DND-41 (cell line): ENCODE measurements at regions not wholly inside any gene's neighbourhood (a gene's known extent, or its start where the extent isn't known, plus 50 kb on each side); places are given as distances from the start of the nearest gene placed in this dataset.

Experiments used
- ATAC-seq: fragments of 200-7000 bp; cut with Tn5 transposase; 3 replicates; pipeline ENCODE4 v1.9.1; 2021; ENCODE audit warnings: low read depth; ENCODE audit not compliant: insufficient read depth
- DNase-seq: peaks from one replicate; pipeline ENCODE4 v3.0.0-alpha.2; 2020
- H2AFZ ChIP-seq: 2 replicates; pipeline ENCODE4 v1.6.0; 2012; ENCODE audit warnings: low read depth, low read length
- H3K27ac ChIP-seq: 2 replicates; pipeline ENCODE4 v1.5.1; 2012; ENCODE audit warnings: low read length, inconsistent platforms
- H3K27me3 ChIP-seq: fragments of 200-600 bp; sonication (generic); 2 replicates; pipeline ENCODE4 v1.6.0; 2012; ENCODE audit warnings: low read length, mild to moderate bottlenecking, inconsistent platforms; ENCODE audit not compliant: insufficient read depth, poor library complexity
- H3K36me3 ChIP-seq: 2 replicates; pipeline ENCODE4 v1.5.1; 2012; ENCODE audit warnings: low read length, inconsistent platforms; ENCODE audit not compliant: insufficient read depth
- H3K4me1 ChIP-seq: 2 replicates; pipeline ENCODE4 v1.5.1; 2012; ENCODE audit warnings: mild to moderate bottlenecking, low read length; ENCODE audit not compliant: insufficient read depth
- H3K4me2 ChIP-seq: 2 replicates; pipeline ENCODE4 v1.6.0; 2012; ENCODE audit warnings: mild to moderate bottlenecking, moderate library complexity, low read length, inconsistent platforms; ENCODE audit not compliant: insufficient read depth
- H3K4me3 ChIP-seq, 2 experiments: fragments of 200-600 bp in 1 of 2; shearing (Covaris generic) in 1 of 2; 2 replicates each; pipeline ENCODE4 v1.5.1; 2012 to 2016; ENCODE audit warnings: inconsistent platforms in 2 of 2, low read length in 2 of 2, mild to moderate bottlenecking in 2 of 2, low read depth in 1 of 2, moderate library complexity in 1 of 2
- H3K79me2 ChIP-seq: 2 replicates; pipeline ENCODE4 v1.6.0; 2012; ENCODE audit warnings: low read length, inconsistent platforms; ENCODE audit not compliant: insufficient read depth
- H3K9ac ChIP-seq: 2 replicates; pipeline ENCODE4 v1.6.0; 2012; ENCODE audit warnings: low read depth, mild to moderate bottlenecking, inconsistent platforms, low read length, moderate library complexity
- H3K9me3 ChIP-seq: 2 replicates; pipeline ENCODE4 v1.5.1; 2012; ENCODE audit warnings: low read length, moderate library complexity, mild to moderate bottlenecking, inconsistent platforms; ENCODE audit not compliant: insufficient read depth, severe bottlenecking
- H4K20me1 ChIP-seq: 2 replicates; pipeline ENCODE4 v1.6.0; 2012; ENCODE audit warnings: low read length; ENCODE audit not compliant: insufficient read depth
- CTCF ChIP-seq: IDR thresholded peaks from 2 replicates; pipeline ENCODE4 v1.5.1; 2012; ENCODE audit warnings: borderline replicate concordance, low read length, moderate library complexity, mild to moderate bottlenecking; ENCODE audit not compliant: poor library complexity, severe bottlenecking; ENCODE audit errors: extremely low read depth
- EZH2 ChIP-seq: IDR thresholded peaks from 3 replicates; pipeline ENCODE4 v1.6.1; 2012; ENCODE audit warnings: borderline replicate concordance, low read depth, mild to moderate bottlenecking, moderate library complexity, low read length, inconsistent platforms; ENCODE audit not compliant: severe bottlenecking

- H3K9ac ChIP-seq, result no peak overlapping the region
- no peaks in the 10 kb centered on the region for H3K79me2 ChIP-seq
- ATAC-seq, result no peak
- H2AFZ ChIP-seq, result no peak overlapping the region
- no peaks in the 10 kb centered on the region for H4K20me1 ChIP-seq
- H3K27me3 ChIP-seq, result no peaks in the 10 kb centered on the region
- no peaks in the 10 kb centered on the region for H3K4me1 ChIP-seq
- no peaks in the 10 kb centered on the region for H3K36me3 ChIP-seq
- H3K4me2 ChIP-seq, result no peak overlapping the region
- H3K9me3 ChIP-seq, result peaks cover 2% of the 10 kb centered on the region
- no peak overlapping the region for H3K27ac ChIP-seq
- no peak for TF ChIP-seq CTCF
- no peak for TF ChIP-seq EZH2
- DNase-seq, result no peak
- H3K4me3 ChIP-seq, result no peak overlapping the region
Observed at GRCh38 chr13:90105849-90106496, 1241.5 kb upstream of the MIR17HG start.

- Histone ChIP-seq H3K4me1 (no peaks in the 10 kb centered on the region), H3K27me3 (no peaks in the 10 kb centered on the region), H2AFZ (no peak overlapping the region), H3K9me3 (peaks cover 2% of the 10 kb centered on the region), H3K4me2 (no peak overlapping the region), H3K9ac (no peak overlapping the region), H3K79me2 (no peaks in the 10 kb centered on the region), H3K36me3 (no peaks in the 10 kb centered on the region), H3K4me3 (no peak overlapping the region), H4K20me1 (no peaks in the 10 kb centered on the region), H3K27ac (no peak overlapping the region)
- ATAC-seq (no peak), DNase-seq (no peak)
- TF ChIP-seq CTCF (no peak), EZH2 (no peak)
Observed at GRCh38 chr13:90107661-90108060, 1239.8 kb upstream of the MIR17HG start.

- Histone ChIP-seq H2AFZ (no peak overlapping the region), H3K36me3 (no peaks in the 10 kb centered on the region), H3K4me2 (no peak overlapping the region), H3K9me3 (peaks cover 2% of the 10 kb centered on the region), H3K9ac (no peak overlapping the region), H3K27me3 (no peaks in the 10 kb centered on the region), H3K27ac (no peak overlapping the region), H3K4me1 (no peaks in the 10 kb centered on the region), H4K20me1 (no peaks in the 10 kb centered on the region), H3K4me3 (no peak overlapping the region), H3K79me2 (no peaks in the 10 kb centered on the region)
- no peak for TF ChIP-seq EZH2
- DNase-seq (no peak), ATAC-seq (no peak)
Observed at GRCh38 chr13:90108547-90108946, 1238.9 kb upstream of the MIR17HG start.

GRCh38 chr13:90116121-90116520 lies 1231.4 kb upstream of the MIR17HG start:
- Histone ChIP-seq H3K4me2 (no peak overlapping the region), H3K79me2 (no peaks in the 10 kb centered on the region), H3K4me1 (no peaks in the 10 kb centered on the region), H4K20me1 (no peaks in the 10 kb centered on the region), H3K4me3 (no peak overlapping the region), H3K9ac (no peak overlapping the region), H2AFZ (no peak overlapping the region), H3K27me3 (no peaks in the 10 kb centered on the region), H3K36me3 (no peaks in the 10 kb centered on the region), H3K9me3 (no peaks in the 10 kb centered on the region), H3K27ac (no peak overlapping the region)
- ATAC-seq, result no peak
- TF ChIP-seq EZH2, result no peak
- TF ChIP-seq CTCF, result no peak
- DNase-seq, result no peak
